Tibial artery (tissue), 4 donors: ENCODE measurements at regions not wholly inside any gene's neighbourhood (a gene's known extent, or its start where the extent isn't known, plus 50 kb on each side); places are given as distances from the start of the nearest gene placed in this dataset.
A peak's percentile ranks its signal among the peaks of the same experiment; 100 is the strongest.

ENCODE experiments used
- DNase-seq, 2 donors: peaks; one replicate each; pipeline ENCODE4 v3.0.0-alpha.2; 2019
- H3K27ac ChIP-seq, 2 donors: fragments of 200-600 bp; sonication (generic) in 1 of 2; 1 replicate in 1 of 2; 2 replicates in 1 of 2; pipeline ENCODE4 v1.5.1; 2018 to 2019; ENCODE audit warnings: mild to moderate bottlenecking in 1 of 2
- H3K27me3 ChIP-seq, 2 donors: fragments of 200-600 bp; sonication (generic) in 1 of 2; one replicate each; pipeline versions ENCODE4 v1.5.1 to v1.6.0; 2016 to 2019
- H3K36me3 ChIP-seq, 3 donors: fragments of 200-600 bp; sonication (generic) in 2 of 3; one replicate each; pipeline ENCODE4 v1.5.1; 2016 to 2019; ENCODE audit warnings: mild to moderate bottlenecking in 2 of 3
- H3K4me1 ChIP-seq, 4 donors: fragments of 200-600 bp; sonication (generic) in 2 of 4; 1 replicate in 3 of 4; 2 replicates in 1 of 4; pipeline ENCODE4 v1.5.1; 2016 to 2019
- H3K4me3 ChIP-seq, 2 donors: fragments of 200-600 bp; sonication (generic) in 1 of 2; 1 replicate in 1 of 2; 2 replicates in 1 of 2; pipeline ENCODE4 v1.5.1; 2018 to 2019; ENCODE audit warnings: mild to moderate bottlenecking in 2 of 2
- H3K9me3 ChIP-seq, 3 donors: fragments of 200-600 bp; sonication (generic) in 1 of 3; one replicate each; pipeline ENCODE4 v1.5.1; 2016 to 2019
- intact Hi-C: fragments of 100-400 bp; cut with DNase I; formaldehyde crosslinking; loops from one replicate; pipeline ENCODE4 v1.15.0; 2023; ENCODE audit warnings: low total_unique reads
- TF ChIP-seq, protein P1 (sequence below), 2 experiments: fragments of 200-600 bp in 1 of 2; fragments of 450-650 bp in 1 of 2; IDR thresholded peaks; one replicate each; pipeline ENCODE4 v1.5.1; 2017 to 2019; ENCODE audit warnings: antibody characterized with exemption in 2 of 2, mild to moderate bottlenecking in 1 of 2, moderate library complexity in 1 of 2

DNA sequence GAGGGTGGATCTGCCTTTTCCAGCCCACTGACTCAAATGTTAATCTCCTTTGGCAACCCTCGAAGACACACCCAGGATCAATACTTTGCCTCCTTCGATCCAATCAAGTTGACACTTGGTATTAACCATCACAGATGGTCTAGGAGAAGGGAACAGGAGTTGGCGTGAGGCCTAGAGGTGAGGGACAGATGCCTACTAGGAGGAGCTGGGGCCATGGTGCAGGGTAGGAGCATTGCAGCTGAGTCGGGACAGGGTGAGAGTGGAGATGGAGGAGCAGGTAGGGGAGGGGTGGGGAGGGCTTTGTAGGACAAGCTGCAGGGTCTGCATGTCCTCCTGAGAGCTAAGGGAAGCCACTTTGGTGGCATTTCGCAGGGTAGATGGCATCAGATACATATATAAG lies 140.0 kb downstream of the VAPA start:
- Histone ChIP-seq H3K9me3 (no peaks in the 10 kb centered on the region), H3K27me3 (no peaks in the 10 kb centered on the region), H3K4me3 (no peak overlapping the region), H3K36me3 (no peaks in the 10 kb centered on the region), H3K27ac (no peak overlapping the region), H3K4me1 (peaks cover 0 to 26% (median 17%) of the 10 kb centered on the region in 4 donors)
- DNase-seq = peak in 1 of 2 donors; percentile 61
- intact Hi-C loops = no loop called here
- TF ChIP-seq, protein P1, sequence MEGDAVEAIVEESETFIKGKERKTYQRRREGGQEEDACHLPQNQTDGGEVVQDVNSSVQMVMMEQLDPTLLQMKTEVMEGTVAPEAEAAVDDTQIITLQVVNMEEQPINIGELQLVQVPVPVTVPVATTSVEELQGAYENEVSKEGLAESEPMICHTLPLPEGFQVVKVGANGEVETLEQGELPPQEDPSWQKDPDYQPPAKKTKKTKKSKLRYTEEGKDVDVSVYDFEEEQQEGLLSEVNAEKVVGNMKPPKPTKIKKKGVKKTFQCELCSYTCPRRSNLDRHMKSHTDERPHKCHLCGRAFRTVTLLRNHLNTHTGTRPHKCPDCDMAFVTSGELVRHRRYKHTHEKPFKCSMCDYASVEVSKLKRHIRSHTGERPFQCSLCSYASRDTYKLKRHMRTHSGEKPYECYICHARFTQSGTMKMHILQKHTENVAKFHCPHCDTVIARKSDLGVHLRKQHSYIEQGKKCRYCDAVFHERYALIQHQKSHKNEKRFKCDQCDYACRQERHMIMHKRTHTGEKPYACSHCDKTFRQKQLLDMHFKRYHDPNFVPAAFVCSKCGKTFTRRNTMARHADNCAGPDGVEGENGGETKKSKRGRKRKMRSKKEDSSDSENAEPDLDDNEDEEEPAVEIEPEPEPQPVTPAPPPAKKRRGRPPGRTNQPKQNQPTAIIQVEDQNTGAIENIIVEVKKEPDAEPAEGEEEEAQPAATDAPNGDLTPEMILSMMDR (IDR thresholded peaks at IDR 0.05) = no peak

DNA sequence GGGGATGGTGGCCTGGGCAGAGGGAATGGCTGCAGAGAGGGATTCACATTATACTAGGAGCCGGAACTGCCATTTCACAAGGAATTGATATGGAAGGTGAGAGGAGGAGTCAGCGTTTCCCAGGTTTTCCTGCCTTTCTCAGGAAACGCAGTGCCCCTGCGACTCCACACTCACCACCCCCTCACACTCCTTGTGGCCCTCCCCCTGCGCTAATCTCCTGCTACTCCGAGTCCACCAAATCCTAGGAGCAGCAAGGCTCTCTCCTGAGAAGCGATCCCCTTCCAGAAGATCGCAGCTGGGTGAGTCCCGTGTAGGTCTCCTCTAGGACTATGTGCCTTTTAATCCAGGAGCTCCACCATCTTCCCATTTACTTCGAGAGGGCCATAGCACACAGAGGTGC lies 140.6 kb downstream of the VAPA start:
- TF ChIP-seq, protein P1 (IDR thresholded peaks at IDR 0.05) = no peak
- Histone ChIP-seq H3K9me3 (no peaks in the 10 kb centered on the region), H3K27me3 (no peaks in the 10 kb centered on the region), H3K4me3 (no peak overlapping the region), H3K4me1 (peaks cover 0 to 26% (median 17%) of the 10 kb centered on the region in 4 donors), H3K27ac (no peak overlapping the region), H3K36me3 (no peaks in the 10 kb centered on the region)
- intact Hi-C loops = no loop called here
- peak in 1 of 2 donors; percentile 32 for DNase-seq

DNA sequence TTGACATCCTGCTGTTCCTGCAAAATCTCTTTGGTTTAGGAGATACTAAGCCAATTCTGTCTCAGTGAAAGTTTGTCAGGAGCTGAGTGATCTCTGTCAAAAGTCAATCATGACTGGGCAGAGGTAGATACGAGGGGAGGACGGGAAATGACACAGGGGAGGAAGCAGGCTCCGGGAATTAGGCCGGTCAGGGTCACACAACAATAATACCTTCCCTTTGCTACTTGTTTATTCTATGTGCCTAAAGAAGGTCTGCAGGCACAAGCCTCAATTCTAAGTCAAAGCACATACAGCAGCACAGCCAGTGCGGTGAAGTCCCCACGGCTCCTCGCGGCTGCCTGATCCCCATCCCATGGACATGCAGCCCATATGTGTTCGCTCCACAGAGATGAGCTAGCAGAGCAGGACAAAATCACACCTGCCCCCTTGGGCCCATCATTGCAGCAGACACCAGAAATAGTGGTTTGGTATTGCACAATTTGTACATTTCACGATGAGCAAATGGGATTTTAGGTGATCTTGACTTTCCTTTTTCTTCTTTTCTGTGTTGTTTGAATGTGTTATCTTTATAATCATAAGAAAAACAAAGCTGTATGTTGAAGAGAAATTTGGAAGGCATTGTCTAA lies 141.4 kb downstream of the VAPA start:
- Histone ChIP-seq H3K27me3 (no peaks in the 10 kb centered on the region), H3K27ac (no peak overlapping the region), H3K36me3 (no peaks in the 10 kb centered on the region), H3K4me3 (no peak overlapping the region), H3K4me1 (peaks cover 0 to 28% (median 16%) of the 10 kb centered on the region in 4 donors), H3K9me3 (no peaks in the 10 kb centered on the region)
- peak; percentile 17 to 55 for DNase-seq
- TF ChIP-seq, protein P1 (IDR thresholded peaks at IDR 0.05) = no peak
- intact Hi-C loops = no loop called here

DNA sequence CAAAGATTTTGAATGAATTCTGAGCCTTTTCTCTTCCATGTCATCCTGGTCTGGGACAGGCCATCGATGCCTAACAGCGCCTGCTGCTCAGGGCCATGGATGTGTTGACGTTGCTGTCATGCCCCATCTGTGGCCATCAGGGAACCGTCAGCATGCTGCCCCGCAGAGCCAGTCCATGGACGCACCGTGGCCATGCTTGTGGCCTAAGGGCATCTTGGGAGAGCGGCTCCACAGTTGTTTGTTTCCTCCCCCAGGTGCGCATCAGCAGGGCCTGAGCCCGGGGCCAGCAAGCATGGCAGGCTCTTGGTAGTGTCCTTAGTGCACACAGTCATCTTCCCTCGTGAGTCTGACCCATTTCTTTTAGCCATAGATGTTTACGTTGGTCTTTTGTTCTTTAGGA lies 142.7 kb downstream of the VAPA start:
- peak; percentile 13 to 57 for DNase-seq
- H3K27ac ChIP-seq = no peak overlapping the region
- TF ChIP-seq, protein P1 (IDR thresholded peaks at IDR 0.05) = no peak
- H3K4me1 ChIP-seq = peaks cover 0 to 28% (median 16%) of the 10 kb centered on the region in 4 donors
- no peaks in the 10 kb centered on the region for H3K27me3 ChIP-seq
- no peaks in the 10 kb centered on the region for H3K9me3 ChIP-seq
- intact Hi-C loops = no loop called here
- H3K4me3 ChIP-seq = no peak overlapping the region
- no peaks in the 10 kb centered on the region for H3K36me3 ChIP-seq

DNA sequence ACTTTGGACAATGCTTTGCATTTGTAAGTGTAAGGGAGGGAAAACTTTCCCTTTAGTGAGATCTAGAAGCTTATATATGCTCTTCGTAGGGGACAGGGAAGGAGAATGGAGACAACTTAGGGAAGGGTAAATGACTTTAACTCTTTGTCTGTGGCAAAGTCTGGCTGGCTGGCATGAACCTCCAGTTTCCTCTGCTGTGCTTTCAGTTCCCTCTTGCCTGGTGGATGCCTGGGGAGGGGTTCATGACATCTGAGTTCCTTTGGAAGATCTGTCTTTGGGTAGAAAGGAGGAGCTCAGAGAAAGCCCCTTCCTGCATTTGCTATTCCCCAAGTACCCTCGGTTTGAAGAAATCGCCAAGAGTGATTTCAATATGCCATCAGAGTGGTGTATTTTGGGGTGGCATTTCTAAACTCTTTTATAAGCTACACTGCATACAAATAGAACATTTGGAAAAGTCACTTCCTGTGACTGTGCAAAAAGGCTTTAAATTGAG lies 143.6 kb downstream of the VAPA start:
- peak; percentile 31 to 65 for DNase-seq
- Histone ChIP-seq H3K27me3 (no peaks in the 10 kb centered on the region), H3K36me3 (no peaks in the 10 kb centered on the region), H3K4me3 (no peak overlapping the region), H3K9me3 (no peaks in the 10 kb centered on the region), H3K27ac (peak overlapping the region; percentile 36 to 51), H3K4me1 (peaks cover 0 to 28% (median 16%) of the 10 kb centered on the region in 4 donors)
- TF ChIP-seq, protein P1 (IDR thresholded peaks at IDR 0.05) = no peak
- intact Hi-C loops = no loop called here
